GM12892 (cell line): ENCODE measurements at regions not wholly inside any gene's neighbourhood (a gene's known extent, or its start where the extent isn't known, plus 50 kb on each side); places are given as distances from the start of the nearest gene placed in this dataset.

Experiments
- POLR2A ChIP-seq: IDR thresholded peaks from 2 replicates; pipeline ENCODE4 v1.6.1; 2011; ENCODE audit warnings: low read depth, low read length, control low read depth
- POLR2AphosphoS5 ChIP-seq: IDR thresholded peaks from 2 replicates; pipeline ENCODE4 v1.6.1; 2011; ENCODE audit warnings: low read depth, low read length, control low read depth

- TF ChIP-seq POLR2AphosphoS5, result no peak
- TF ChIP-seq POLR2A, result no peak
Measured at GRCh38 chr10:78614744-78615143, 454.0 kb upstream of the ZMIZ1 start.
